DMS 273 (cell line): ENCODE measurements at regions not wholly inside any gene's neighbourhood (a gene's known extent, or its start where the extent isn't known, plus 50 kb on each side); places are given as distances from the start of the nearest gene placed in this dataset.

Experiments
- DNase-seq: peaks from one replicate; lab custom pipeline; 2025; ENCODE audit not compliant: unreplicated experiment; lab: John Stamatoyannopoulos, UW

DNA sequence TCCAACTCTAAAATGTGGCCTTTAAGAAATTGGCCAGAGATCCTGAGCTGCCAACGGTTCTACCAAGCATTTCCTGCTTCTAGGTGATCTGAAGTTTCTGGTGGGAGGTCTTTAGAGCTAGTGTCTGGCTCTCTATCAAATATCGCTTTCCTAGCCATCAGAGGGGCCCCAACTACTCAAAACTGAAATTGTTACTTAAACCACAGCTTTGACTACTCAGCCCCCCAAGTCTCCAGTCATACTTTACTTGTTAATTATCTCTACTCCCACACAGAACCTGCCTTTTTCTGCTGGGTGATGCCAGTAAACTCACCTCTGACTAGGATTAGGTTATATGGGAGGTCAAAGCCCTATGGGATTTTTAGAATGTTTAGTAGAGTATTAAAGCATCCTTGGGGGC lies 95.1 kb downstream of the FASLG start:
- DNase-seq: no peak

DNA sequence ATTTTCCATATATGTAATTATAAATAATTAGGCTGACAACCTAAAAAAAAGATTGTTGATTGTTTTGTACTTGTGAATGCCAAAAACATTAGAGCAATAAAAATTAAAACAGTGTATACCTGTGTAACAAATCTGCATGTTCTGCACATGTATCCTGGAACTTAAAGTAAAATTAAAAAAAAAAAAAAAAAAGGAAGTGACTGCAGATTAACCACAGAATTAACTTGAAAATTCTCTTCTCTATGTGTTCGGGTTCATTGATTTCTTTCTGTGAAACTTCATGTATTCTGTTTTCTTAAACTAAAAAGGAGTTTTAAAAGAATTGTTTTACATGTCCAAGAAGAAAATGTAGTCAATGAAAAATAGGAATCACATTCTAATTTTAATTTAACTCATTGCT lies 95.7 kb downstream of the FASLG start:
- no peak for DNase-seq

DNA sequence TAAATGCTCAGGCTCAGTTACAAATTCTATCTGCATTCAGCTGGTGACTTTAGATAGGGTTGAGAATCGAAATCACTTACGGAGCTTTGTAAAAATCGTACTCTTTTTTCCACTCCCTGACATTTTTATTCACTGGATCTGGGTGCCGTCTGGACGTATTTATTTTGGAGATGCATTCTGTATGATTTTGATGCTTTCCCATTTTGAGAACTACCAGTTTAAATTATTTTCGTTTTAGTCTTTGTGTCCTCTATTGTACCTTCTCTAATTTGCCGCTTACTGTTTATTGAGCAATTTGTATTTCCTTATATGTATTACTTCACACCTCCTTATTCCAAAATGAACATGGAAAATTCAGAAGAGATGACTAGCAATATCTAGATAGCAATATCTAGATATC lies 96.2 kb downstream of the FASLG start:
- DNase-seq: no peak

DNA sequence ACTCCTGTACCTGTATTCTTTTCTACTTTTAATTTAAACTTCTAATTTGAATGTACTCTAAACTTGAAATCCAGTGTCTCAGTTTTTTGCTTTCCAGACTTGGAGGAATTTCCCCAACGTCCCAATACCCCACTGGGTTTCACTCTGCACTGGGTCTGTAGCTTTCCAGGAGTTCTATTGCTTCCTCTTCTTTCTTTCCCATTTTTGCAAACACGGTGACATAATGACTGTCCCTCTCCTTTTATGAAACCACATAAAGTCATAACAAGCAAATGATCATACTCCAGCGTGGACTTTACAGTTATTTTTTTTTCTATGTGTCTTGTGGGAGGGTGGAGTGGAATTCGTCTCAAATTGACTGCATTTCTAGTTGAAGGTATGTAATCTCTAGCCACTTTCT lies 97.1 kb downstream of the FASLG start:
- DNase-seq: no peak

DNA sequence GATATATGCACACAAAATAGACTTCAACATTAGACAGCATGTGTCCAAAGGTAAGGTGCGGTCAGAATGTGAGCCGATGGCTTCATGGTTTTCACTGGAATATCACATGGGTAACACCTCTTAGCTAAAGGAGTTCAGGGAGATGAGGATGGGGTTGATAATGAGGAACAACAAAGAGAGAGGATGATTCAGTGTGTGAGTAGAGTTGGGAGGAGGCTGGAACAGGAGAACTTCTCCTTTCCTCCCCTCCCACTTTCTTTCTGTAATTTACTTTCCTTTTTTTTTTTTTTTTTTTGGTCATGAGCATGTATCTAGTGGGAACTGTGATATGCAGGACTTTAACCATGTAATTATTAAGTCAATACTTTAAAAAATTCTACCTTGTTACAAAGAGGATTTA lies 99.4 kb downstream of the FASLG start:
- DNase-seq: no peak

DNA sequence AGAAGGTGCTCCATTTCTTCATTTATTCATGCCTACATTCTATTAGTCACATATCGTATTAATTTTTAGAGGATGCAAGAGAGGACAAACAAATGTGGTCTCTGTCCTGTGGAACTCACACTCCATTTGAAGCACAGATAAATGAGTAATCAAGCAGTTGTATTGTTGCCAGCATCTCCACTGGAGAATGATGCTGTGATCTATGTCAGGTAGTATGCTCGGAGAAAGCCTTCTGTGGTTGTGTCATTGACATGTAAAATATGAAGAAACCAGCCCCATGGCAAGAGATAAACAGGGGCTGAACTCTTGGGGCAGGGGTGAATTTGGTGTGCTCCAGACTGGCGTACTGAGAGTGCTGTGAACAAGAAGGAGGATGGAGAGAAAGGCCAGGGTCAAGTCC lies 101.2 kb downstream of the FASLG start:
- DNase-seq: no peak

DNA sequence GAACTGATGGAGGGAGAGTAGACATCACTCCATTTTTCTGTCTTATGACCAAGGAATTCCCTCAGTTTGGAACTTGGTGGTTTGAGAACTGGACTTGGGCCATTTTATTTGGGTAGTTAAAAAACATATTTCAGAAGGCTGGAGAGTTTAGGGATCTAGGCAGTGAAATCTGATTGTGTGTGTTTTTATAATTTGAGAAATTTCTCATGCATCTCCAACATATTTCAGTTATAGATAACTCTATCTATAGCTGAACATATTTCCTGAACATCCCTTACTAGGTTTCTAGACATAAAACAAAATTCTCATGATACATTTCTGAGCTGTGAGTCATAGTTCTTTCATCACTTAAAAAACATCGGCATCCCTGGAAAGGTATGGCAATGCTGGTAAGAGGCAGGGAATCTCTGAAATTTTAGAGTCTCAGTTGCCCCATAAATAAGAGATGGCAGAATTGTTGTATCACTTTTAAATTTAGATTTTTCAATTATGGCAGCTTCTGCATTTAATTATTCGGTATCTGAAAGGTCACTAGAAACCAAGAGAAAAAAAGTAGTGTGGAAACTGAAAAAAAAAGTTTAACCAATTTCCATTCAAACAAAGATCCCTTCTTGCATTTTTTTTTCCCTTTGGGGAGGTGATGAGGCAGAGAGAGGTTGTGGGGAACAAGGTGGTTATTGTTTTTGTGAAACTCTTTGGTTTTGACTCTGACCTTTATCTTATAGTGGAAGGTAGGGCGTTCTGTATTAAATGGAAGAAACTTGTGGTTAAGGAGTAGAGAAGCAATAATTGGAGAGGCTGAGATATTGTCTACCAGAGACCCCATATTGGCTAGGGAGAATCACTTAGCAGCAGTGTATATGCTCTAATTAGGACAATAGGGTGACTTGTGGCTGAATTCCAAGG lies 102.9 kb downstream of the FASLG start:
- no peak for DNase-seq

DNA sequence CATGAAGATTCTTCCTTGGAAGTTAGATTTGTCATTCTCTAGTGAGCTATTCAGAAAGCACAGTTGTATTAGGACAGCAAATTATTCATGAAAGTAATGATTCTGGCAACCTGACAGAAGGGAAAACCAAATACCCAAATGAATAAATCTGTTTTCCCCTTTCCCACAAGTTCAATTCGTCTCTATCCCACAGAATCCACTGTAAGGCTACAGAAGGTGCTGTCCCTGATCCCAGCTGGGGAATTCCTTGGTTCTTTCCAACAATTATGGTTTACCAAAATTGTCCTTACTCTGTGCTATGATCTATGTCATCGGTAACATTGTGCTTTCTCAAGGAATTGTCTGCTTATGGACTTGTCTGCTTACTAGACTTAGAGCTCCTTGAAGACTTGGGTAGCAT lies 104.2 kb downstream of the FASLG start:
- DNase-seq: no peak

DNA sequence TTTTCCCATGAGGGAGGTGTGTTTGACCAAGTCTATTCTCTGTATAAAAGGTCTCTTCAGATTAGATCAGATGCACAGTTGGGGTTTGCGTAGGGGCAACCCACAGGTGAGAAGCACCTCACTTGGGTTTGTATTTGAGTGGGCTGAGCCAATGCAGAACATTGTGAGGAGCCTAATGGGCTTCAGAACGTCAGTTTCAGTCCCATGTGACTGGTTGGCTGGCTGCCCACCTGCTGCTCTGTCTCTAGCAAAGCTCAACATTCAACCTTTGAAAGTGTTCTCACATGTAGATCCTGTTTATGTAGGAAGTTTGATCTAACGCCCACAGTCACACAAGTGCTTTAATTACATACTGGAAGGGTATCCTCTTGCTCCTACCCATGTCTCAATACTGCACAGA lies 105.5 kb downstream of the FASLG start:
- DNase-seq: peak; percentile 49

DNA sequence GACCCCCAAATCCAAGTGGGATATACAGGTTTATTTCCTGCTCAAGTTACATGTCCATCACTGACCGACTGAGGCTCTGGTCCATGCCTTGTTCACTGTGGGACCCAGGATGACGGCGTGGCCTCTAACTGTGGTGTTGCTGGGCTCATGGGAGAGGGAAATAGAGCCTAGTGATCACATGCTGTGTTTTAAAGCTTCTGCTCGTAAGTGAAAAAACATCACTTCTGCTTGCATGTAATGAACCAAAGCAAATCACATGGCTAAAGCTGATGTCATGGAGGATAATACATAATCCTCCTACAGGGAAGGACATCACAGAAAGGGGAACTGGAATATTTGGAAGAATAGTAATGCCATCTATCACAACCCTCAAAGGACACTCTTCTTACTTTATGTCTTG lies 107.6 kb downstream of the FASLG start:
- DNase-seq: no peak

DNA sequence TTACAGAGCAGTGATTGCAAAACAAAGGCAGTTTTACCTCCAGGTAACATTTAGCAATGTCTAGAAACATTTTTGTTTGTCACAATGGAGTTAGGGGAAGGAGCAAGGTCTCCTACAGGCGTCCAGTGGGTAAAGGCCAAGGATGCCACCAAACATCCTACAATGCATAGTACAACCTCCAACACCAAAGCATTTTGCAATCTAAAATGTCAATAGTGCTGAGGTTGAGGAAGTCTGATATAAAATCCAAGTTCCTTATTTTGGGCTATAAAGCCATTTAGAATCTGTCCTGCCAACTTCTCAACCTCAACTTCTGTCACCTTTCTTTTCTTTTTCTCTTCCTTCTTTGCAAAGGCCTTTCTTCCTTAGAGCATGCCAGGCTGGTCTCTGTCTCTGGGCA lies 111.2 kb downstream of the FASLG start:
- no peak for DNase-seq

DNA sequence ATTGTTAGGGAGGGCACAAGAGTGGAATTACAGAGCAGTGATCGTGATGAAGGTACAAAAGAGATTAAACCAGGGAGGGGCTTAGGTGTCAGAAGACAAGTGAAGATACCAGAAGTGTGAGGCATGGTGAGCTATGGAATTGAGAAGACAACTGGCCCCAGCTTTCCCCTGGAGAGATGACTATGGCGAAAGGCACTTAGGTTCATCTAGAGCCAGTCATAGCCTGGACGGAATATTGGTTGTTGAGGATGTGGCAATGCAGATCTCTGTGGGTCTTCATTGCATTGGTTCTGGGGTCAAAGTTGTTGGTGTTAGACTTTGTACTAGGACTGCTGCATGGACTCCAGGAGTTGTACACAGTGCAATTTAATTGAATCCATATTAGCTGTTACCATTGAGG lies 115.7 kb downstream of the FASLG start:
- no peak for DNase-seq

DNA sequence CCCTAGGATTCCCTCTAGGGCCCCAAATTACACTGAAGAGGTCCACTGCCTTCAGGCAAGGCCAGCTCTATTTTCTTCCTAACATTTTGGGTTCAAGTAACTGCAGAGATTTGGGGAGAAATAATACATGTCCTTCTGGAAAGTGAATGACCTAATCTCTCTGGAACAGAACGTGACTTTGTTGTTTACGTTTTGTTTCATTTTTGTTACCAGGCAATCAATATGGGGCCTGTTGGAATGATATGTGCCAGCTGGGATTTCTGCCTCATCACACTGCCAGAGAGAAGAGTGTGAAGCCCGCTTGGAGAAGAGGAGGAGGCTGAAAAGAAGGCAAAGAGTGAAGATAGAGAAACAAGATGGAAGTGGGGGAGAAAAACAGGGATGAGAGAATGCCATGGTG lies 116.7 kb downstream of the FASLG start:
- no peak for DNase-seq

DNA sequence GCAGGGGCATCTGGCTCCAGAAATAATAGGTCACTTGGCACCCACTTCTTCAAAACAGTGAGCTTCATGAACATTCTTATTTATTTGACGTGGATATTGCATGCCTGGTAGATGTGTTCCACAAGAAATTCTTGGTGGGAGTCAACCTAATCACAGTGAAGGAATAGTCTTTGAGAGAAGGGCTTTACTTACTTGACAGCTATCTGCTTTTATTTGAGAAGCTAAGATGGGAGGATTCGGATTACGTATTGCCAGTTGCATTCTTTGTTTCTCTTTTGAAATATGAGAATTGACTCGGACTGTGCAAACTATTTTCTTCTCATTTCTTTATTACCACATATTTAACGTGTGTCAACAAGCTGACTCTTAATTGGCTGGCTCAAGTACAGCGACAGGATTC lies 117.2 kb downstream of the FASLG start:
- DNase-seq: no peak

DNA sequence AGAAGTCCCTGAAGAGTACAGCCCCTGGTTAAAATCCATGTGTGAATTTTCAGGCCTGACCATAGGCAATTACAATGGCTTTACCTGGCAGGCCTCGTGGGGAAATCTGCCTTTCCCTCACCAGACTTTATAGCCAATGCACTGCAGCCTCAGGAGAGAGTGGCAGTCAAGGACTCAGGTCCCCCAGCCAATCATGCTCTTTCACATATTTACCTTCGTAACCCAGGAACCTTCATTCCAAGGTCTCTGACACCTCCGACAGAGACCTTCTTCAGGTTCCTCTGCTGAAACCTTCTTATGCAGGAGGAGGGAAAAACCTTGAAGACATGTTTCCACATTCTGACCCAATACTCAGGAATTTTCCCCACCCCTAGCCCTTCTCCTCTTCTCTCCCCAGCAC lies 118.9 kb downstream of the FASLG start:
- DNase-seq: no peak

DNA sequence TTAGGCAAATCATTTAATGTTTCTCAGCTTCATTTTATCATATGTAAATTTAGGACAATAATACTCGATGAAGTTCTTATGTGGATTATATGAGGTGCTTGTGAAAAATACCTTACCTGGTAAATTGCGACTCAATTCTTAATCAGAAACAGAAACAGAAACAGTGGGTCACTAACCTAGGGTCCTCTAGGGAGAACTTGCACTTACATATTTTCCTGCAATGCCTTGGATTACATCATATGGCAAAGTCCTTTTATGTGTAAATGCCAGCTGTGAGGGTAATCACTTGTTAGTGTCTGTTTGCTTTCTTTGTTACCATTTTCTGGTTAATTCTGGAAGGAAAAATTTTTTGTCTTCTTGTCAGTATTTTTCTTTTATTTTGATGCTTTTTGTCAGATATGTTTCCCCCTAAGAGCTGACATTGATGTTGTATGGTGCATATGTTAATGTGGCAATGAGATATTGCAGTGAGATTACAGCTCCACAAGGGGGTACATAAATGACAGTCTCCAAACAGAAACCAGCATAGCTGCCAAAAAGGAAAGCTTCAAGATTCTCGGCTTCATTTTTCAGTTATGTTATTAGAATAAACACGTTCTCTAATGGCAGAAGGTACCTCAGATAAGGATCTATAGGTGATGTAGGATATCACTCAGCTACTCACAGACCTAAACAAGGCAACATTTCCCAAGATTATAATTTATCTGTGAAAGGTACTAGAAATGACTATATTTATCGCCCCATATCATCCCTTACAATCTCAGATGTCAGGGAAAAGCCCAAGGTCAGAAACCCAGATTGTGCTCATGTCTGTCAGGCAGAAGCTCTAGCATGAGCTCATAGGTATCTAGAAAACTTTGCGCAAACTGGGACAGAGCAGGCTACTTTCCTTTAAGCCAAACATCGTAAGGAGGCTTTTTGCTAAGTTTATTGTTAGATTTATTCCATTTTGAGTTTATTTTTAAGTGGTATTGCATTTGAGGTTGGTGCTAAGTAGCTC lies 119.9 kb downstream of the FASLG start:
- peak; percentile 44 for DNase-seq

DNA sequence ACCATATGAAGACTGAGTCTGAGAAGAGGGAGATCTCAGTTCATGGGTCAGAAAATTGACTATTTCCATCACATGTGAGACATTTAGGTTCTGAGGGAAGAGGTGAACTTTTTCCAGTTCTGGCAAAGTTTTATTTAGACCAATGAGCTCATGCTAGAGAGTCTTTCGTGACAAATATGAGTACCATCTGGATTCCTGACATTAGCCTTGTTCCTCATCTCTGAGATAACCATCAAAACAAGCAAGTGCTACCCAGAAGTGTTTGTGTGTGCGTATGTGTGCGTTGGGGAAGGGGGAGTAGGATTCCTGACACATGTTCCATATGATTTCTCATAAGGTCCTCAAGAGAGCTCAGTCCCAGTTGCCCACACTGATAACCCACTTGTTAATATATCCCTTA lies 120.6 kb downstream of the FASLG start:
- DNase-seq: no peak

DNA sequence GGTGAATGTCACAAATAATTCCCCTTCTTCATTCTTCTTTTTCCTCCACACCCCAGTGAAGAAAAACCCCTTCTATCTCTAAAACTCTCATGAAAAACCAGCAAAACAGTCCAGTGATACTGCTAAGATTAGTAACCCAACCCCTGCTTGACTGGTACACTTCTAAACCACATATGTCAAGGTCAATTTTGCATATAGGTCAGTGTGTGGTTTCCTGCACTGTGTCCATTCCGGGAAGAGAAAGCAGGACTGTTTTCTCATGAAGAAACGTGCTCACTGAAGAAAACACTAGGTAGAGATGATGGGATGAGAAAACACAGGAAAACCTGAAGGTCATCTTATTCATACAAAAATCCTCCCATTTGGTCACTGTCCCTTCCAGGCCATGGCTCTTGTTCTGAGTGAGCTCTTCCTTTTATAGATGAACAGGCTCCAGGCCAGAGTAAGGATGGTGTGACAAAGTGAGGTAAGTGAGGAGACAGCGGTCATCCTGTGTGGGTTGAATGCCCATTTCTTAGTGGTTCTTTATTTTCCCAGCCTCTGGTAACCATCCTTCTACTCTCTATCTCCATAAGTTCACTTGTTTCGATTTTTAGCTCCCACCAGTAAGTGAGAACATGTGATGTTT lies 122.7 kb downstream of the FASLG start:
- no peak for DNase-seq

DNA sequence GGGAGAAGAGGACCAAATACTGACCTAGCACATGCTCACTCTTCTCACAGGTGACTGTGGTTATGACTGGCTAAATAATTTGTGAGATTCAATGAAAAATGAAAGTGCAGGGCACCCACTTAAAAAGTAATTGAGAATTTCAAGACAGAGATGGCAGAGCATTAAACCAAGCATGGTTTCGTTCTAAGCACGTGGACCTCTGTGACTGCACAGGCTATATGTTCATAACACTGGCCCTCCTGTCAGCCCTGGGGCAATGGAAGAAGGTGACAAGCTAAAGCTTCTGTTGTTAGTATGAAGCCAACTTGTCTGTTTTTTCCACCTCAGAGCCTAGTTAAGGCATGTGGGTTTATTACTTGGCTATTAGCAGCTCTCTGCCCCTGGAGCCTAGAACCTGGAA lies 130.9 kb downstream of the FASLG start:
- no peak for DNase-seq

DNA sequence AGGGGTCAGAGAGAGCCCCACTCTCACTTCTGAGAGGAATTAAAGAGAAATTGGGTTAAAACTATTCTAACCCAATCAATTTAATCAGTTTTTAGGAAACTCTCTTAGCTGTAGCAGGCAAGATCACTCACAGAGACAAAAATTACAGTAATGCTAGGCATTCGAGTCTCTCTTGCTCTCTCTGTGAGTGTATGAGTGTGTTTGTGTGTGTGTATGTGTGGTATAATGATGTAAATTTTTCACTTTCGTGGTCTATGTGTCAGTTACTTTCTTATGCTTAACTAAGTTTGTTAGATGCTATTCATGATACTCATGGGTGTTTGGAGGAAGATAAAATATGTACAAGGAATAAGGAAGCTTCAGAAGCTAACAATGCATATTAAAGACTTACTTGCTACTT lies 131.3 kb downstream of the FASLG start:
- no peak for DNase-seq

DNA sequence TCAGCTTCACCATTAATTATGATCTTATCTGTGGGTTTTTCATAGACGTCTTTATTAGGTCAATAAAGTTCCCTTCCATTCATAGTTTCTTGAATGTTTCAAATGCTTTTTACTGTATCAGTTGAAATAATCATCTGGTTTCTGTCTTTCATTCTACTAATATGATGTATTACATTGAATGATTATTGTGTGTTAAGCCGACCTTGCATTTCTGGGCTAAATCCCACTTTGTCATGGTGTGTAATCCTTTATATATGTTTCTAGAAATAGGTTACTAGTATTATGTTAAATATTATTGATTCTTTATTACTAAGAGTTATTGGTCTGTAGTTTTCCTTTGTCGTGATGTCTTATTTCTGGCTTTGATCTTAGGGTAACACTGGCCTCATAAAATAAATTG lies 134.9 kb downstream of the FASLG start:
- no peak for DNase-seq

DNA sequence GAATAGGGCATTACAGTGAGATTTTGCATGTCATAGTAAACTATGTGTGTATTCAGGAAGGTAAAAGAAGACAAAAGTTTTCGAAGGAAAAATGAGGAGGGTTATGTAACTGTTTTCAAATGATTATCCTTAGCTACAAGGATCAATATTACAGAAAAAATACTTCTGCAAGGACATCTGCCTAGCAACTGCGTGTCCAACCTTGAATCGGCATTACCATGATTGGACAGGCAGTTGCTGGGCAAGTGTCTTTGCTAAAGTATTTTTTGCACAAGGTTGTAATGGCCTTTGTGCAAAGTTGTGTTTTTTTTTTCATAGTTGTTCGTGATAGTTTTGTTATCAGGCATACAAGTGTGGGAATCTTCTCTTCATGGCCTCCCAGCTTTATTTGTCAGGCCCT lies 136.8 kb downstream of the FASLG start:
- peak; percentile 2 for DNase-seq
